ENCODE measurements at regions not wholly inside any gene's neighbourhood (a gene's known extent, or its start where the extent isn't known, plus 50 kb on each side); places are given as distances from the start of the nearest gene placed in this dataset.

GRCh38 chr6:140653506-140653905 is 1279.1 kb upstream of the CITED2 start:
- TF ChIP-seq EZH2phosphoT487 (conservative IDR thresholded peaks at IDR 0.05; ENCODE audit: low read length) (no peak), CTCF (IDR thresholded peaks at IDR 0.05; ENCODE audit: insufficient read depth, low read length, poor library complexity, severe bottlenecking) (no peak)
